ENCODE measurements at regions not wholly inside any gene's neighbourhood (a gene's known extent, or its start where the extent isn't known, plus 50 kb on each side); places are given as distances from the start of the nearest gene placed in this dataset.
"Not testable (repeated sequence)": the region's sequence is repeated elsewhere in the genome, so short reads cannot be mapped to it uniquely, and the experiment has no call there.

GRCh38 chr10:33861016-33861704, 526.7 kb upstream of the NRP1 start:
- DNase-seq, result no peak

DNA sequence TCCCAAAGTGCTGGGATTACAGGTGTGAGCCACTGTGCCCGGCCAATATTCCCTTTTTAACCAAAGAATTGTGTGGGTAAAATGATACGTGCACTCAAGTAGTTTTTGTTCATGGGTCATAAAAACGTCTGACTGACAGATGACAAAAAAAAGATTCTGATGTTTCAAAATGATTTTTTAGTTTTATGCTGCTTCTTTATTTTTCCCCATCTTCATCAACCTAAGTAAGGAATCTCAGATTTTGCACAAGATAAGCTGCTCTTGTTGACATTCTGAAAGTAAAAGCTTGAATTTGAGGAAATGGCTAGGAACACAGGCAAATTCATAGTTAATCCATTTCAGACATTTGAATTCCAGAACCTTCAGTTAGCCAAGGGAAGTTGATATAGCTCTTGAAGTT, 526.1 kb upstream of the NRP1 start:
- DNase-seq, result no peak

- DNase-seq, result no peak
Measured at GRCh38 chr10:33859319-33860022, 525.0 kb upstream of the NRP1 start.

- no peak for DNase-seq
Measured at GRCh38 chr10:33858326-33858725, 523.9 kb upstream of the NRP1 start.

GRCh38 chr10:33853221-33853620, 518.8 kb upstream of the NRP1 start:
- DNase-seq, result not testable (repeated sequence)

DNA sequence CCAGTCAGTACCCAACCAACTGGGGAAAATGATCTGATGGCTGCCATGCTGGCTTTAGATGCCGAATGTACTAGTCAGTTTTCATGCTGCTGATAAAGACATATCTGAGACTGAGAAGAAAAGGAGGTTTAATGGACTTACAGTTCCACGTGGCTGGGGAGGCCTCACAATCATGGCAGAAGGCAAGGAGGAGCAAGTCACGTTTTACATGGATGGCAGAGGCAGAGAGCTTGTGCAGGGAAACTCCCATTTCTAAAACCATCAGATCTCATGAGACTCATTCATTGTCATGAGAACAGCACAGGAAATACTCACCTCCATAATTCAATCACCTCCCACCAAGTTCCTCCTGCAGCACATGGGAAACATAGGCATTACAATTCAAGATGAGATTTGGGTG, 508.9 kb upstream of the NRP1 start:
- DNase-seq, result no peak

GRCh38 chr10:33841678-33842077, 507.2 kb upstream of the NRP1 start:
- no peak for DNase-seq

DNA sequence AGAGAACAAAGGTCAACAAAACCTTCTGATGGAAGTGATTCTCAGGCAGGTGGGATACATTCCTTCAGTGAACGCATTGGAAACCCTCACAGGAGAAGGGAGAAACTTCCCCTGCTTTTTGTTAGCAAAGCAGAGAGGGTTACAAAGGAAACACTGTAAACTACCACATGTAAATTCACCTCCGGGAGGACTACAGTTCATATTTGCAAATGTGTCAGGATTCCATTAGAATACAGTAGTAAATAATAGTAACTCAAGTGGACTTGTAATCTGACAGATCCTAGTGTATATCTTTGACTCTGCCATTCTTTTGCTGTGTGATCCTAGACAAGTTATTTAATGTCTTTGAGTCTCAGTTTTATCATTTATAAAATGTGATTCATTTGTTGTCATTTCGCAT, 504.3 kb upstream of the NRP1 start:
- DNase-seq, result no peak

DNA sequence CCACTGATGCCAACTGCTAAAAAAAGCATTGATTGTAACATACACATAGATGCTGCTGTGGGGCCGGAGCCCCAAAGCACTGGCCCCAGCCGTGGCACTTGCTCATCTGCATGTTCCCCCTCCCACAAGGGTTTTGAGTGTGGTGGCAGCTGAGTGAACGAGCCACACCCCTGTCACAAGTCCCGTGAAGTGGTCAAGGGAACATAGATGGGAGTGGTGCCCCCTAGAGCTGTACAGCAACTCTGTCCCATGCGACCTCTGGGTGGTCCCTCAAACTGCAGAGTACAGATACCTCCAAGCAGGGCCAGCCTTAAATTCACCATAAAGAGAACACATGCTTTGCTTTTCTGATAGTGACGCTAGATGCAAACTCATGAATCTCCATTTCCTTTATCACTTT, 503.3 kb upstream of the NRP1 start:
- no peak for DNase-seq

- DNase-seq, result no peak
Measured at GRCh38 chr10:33835556-33835955, 501.1 kb upstream of the NRP1 start.

- no peak for DNase-seq
Measured at GRCh38 chr10:33833566-33833965, 499.1 kb upstream of the NRP1 start.

GRCh38 chr10:33832124-33832787, 497.8 kb upstream of the NRP1 start:
- DNase-seq, result no peak

GRCh38 chr10:33831591-33831990, 497.1 kb upstream of the NRP1 start:
- no peak for DNase-seq

DNA sequence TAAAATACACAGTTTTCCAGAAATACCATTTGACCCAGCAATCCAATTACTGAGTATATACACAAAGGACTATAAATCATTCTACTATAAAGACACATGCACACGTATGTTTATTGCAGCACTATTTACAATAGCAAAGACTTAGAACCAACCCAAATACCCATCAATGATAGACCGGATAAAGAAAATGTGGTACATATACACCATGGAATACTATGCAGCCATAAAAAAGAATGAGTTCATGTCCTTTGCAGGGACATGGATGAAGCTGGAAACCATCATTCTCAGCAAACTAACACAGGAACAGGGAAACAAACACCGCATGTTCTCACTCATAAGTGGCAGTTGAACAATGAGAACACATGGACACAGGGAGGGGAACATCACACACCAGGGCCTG, 495.4 kb upstream of the NRP1 start:
- not testable (repeated sequence) for DNase-seq

GRCh38 chr10:33828592-33828991, 494.1 kb upstream of the NRP1 start:
- no peak for DNase-seq

GRCh38 chr10:33826186-33826585, 491.7 kb upstream of the NRP1 start:
- no peak for DNase-seq

- no peak for DNase-seq
Measured at GRCh38 chr10:33822774-33823173, 488.3 kb upstream of the NRP1 start.

DNA sequence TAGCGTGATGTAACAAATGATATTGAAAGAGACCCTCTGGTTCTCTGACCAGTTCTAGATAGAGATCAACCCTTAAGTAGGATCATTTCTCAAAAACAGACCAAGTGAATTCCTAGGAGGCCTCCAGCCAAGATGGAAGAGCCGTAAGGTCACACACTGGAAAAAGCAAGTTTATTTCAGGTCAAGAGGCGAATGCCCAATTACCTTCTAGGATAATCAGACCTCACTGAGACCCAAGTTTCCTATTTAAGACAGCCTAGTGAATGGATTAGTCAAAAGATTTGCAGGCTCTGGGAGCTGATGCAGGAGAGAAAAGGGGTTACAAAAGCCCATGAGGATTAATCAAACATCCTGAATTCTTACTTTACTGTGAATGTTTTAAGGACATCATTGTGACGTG, 486.1 kb upstream of the NRP1 start:
- no peak for DNase-seq

GRCh38 chr10:33819206-33819605, 484.7 kb upstream of the NRP1 start:
- DNase-seq, result no peak

DNA sequence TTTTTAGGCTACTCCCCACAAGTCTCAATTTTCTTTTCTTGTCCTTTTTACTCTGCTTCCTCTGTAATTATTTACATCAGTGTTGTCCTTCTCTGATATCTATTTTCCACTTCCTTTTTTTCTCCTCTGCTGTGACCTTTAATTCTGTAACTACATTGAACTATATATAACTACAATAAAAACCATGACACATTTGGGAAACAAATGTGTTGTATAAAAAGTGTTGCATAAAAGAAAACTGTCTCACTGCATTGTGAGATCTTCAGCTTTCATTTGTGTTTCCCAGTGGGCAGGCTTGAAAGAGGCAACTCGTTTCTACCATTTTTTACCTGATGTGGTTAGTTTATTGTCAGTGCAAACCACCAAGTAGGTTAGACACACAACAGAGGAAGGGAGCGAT, 483.9 kb upstream of the NRP1 start:
- DNase-seq, result no peak

DNA sequence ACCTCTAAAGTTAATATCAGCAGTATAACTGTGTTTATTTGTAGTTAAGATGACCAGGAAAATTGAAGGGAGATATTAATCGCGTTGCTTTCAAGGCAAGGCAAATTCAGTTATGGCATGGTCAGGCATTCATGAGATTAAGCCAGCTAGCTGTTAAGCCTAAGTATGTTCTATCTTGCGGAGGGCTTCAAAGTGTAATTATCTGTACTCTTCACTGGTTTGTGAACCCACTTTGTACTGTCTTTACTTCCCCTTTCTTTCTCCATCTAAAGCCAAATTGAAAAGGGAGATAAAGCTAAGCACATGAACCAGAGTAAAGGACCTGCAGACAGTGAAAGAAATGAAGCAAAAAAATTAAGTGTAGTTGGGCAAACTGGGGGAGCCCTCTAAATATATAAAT, 483.1 kb upstream of the NRP1 start:
- no peak for DNase-seq

GRCh38 chr10:33815776-33816175, 481.3 kb upstream of the NRP1 start:
- no peak for DNase-seq

DNA sequence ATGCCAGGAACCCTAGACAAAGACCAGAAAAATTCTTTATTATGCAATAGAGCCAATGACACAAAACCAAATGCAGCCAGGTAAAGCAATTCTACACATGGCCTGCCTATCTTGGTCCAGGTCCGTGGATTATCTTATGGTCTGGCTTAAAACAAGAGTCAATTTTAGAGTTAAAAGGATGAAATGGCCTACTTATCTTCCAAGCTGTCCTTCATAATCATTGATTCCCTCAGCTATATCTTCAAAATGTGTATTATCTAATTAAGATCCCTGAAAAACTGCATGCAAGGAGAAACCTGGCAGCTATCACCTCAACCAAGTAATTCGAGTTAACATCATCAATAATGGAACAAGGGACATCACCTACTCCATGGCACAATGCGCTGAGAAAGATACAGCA, 479.4 kb upstream of the NRP1 start:
- no peak for DNase-seq

DNA sequence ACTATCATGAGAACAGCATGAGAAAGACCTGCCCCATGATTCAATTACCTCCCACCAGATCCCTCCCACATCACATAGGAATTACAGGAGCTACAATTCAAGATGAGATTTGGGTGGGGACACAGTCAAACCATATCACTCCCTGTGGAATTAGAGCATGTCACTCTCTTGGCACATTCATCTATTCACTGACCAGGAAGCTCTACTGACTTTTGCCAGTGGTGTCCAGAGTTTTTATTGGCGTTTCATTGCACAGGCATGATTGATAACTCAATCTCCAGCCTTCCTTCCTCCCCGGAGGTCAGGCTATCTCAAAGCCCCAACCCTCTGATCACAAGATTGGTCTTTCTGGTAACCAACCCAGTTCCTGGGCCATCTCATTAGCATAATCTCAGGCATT, 478.9 kb upstream of the NRP1 start:
- DNase-seq, result no peak
